ENCODE measurements at regions not wholly inside any gene's neighbourhood (a gene's known extent, or its start where the extent isn't known, plus 50 kb on each side); places are given as distances from the start of the nearest gene placed in this dataset.

DNA sequence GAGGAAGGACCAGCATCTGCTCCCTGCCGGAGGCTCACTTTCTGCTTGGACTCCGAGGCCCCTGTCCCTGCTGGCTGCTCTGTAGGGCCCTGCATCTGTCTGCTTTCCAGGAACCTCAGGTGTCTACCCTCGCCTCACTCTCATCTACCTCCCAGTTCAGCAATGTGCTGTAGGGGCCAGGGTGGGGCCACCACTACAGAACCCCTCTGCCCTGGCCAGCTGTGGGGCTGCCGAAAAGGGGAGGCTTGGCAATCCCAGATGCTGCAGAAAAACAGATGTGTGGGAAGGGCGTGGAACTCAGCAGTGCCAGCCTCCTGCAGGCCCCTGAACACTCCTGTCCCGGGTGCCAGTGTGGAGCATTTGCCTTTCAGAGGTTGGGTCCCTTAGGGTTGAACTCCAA, 80.1 kb upstream of the ZNF469 start:
- Histone ChIP-seq H3K27me3 (ENCODE audit: insufficient read depth) (no peaks in the 10 kb centered on the region), H3K79me2 (replicated peaks; ENCODE audit: insufficient read depth) (no peaks in the 10 kb centered on the region), H2AFZ (no peak overlapping the region), H3K36me3 (ENCODE audit: insufficient read depth) (no peaks in the 10 kb centered on the region), H3K4me2 (no peak overlapping the region), H3K27ac (ENCODE audit: low read depth) (no peak overlapping the region), H3K9me2 (ENCODE audit: insufficient read depth) (no peaks in the 10 kb centered on the region), H4K20me1 (replicated peaks; ENCODE audit: insufficient read depth) (no peaks in the 10 kb centered on the region), H3F3A (replicated peaks; ENCODE audit: low read depth) (no peaks in the 10 kb centered on the region), H3K4me3 (no peak overlapping the region), H3K4me1 (ENCODE audit: insufficient read depth) (no peaks in the 10 kb centered on the region)
- DNase-seq (ENCODE audit: low spot score) (no peak), ATAC-seq (no peak)
- Mint-ChIP-seq H3K4me1 (no peaks in the 10 kb centered on the region), H3K27ac (no peak overlapping the region), H3K27me3 (ENCODE audit: insufficient read depth, low read depth, poor library complexity) (peaks cover 25% of the 10 kb centered on the region), H3K4me3 (no peak overlapping the region), H3K36me3 (ENCODE audit: low read depth) (peaks cover 10% of the 10 kb centered on the region; the same call in 2 of the 3 replicates), H3K9me3 (peaks cover 30% of the 10 kb centered on the region)
- TF ChIP-seq POLR2AphosphoS5 (IDR thresholded peaks at IDR 0.05; ENCODE audit: low read depth) (no peak), STAT1 (IDR thresholded peaks at IDR 0.05; ENCODE audit: unreplicated experiment) (no peak), ZNF331 (CRISPR knock-in tag; IDR thresholded peaks at IDR 0.05; ENCODE audit: low read depth) (no peak), EZH2phosphoT487 (IDR thresholded peaks at IDR 0.05; ENCODE audit: unreplicated experiment) (no peak), CREB1 (CRISPR knock-in tag; IDR thresholded peaks at IDR 0.05; ENCODE audit: low read depth) (no peak), EZH2 (IDR thresholded peaks at IDR 0.05; ENCODE audit: low read depth, unreplicated experiment) (no peak), ZNF114 (CRISPR knock-in tag; IDR thresholded peaks at IDR 0.05) (no peak), JUNB (IDR thresholded peaks at IDR 0.05; ENCODE audit: unreplicated experiment) (no peak)
- TF ChIP-seq, protein P1, sequence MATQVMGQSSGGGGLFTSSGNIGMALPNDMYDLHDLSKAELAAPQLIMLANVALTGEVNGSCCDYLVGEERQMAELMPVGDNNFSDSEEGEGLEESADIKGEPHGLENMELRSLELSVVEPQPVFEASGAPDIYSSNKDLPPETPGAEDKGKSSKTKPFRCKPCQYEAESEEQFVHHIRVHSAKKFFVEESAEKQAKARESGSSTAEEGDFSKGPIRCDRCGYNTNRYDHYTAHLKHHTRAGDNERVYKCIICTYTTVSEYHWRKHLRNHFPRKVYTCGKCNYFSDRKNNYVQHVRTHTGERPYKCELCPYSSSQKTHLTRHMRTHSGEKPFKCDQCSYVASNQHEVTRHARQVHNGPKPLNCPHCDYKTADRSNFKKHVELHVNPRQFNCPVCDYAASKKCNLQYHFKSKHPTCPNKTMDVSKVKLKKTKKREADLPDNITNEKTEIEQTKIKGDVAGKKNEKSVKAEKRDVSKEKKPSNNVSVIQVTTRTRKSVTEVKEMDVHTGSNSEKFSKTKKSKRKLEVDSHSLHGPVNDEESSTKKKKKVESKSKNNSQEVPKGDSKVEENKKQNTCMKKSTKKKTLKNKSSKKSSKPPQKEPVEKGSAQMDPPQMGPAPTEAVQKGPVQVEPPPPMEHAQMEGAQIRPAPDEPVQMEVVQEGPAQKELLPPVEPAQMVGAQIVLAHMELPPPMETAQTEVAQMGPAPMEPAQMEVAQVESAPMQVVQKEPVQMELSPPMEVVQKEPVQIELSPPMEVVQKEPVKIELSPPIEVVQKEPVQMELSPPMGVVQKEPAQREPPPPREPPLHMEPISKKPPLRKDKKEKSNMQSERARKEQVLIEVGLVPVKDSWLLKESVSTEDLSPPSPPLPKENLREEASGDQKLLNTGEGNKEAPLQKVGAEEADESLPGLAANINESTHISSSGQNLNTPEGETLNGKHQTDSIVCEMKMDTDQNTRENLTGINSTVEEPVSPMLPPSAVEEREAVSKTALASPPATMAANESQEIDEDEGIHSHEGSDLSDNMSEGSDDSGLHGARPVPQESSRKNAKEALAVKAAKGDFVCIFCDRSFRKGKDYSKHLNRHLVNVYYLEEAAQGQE (IDR thresholded peaks at IDR 0.05; ENCODE audit: unreplicated experiment), result no peak
- TF ChIP-seq, protein P2, sequence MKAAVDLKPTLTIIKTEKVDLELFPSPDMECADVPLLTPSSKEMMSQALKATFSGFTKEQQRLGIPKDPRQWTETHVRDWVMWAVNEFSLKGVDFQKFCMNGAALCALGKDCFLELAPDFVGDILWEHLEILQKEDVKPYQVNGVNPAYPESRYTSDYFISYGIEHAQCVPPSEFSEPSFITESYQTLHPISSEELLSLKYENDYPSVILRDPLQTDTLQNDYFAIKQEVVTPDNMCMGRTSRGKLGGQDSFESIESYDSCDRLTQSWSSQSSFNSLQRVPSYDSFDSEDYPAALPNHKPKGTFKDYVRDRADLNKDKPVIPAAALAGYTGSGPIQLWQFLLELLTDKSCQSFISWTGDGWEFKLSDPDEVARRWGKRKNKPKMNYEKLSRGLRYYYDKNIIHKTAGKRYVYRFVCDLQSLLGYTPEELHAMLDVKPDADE (IDR thresholded peaks at IDR 0.05), result no peak

DNA sequence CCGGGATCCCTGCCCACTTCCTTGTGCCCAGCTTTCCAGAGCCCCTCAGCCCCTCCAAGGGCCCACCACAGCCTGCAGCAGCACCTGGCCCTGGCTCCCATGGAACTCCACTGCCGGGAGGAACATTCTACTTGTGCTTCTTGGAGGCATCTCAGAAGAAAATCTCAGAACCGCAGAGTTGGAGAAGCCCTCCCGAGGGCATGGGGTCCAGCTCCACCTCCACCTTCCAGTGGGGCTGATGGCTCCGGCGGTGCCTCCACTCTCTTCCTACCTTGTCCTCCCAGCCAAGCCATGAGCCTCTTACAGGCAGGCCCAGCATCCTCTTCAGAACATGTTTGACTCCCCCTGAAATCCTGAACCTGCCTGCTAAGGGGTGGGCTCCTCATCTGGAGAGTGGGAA, 79.4 kb upstream of the ZNF469 start:
- no peak overlapping the region for H3K4me2 ChIP-seq

More for the DNA sequence above, 79.4 kb upstream of the ZNF469 start:
- TF ChIP-seq JUNB (IDR thresholded peaks at IDR 0.05; ENCODE audit: unreplicated experiment), result no peak
- TF ChIP-seq ZNF114 (CRISPR knock-in tag; IDR thresholded peaks at IDR 0.05), result no peak
- no peak for TF ChIP-seq EZH2phosphoT487 (IDR thresholded peaks at IDR 0.05; ENCODE audit: unreplicated experiment)
- no peak for TF ChIP-seq CREB1 (CRISPR knock-in tag; IDR thresholded peaks at IDR 0.05; ENCODE audit: low read depth)
- no peak for TF ChIP-seq NANOG (IDR thresholded peaks at IDR 0.05; ENCODE audit: borderline replicate concordance)
- H3K9me2 ChIP-seq (ENCODE audit: insufficient read depth), result no peaks in the 10 kb centered on the region
- Mint-ChIP-seq H3K4me3 (no peak overlapping the region), H3K36me3 (ENCODE audit: low read depth) (peaks cover 10% of the 10 kb centered on the region; the same call in 2 of the 3 replicates), H3K27ac (no peak overlapping the region), H3K9me3 (peaks cover 37% of the 10 kb centered on the region), H3K4me1 (no peaks in the 10 kb centered on the region), H3K27me3 (ENCODE audit: insufficient read depth, low read depth, poor library complexity) (peaks cover 25% of the 10 kb centered on the region)
- H3K27me3 ChIP-seq (ENCODE audit: insufficient read depth), result no peaks in the 10 kb centered on the region
- no peak overlapping the region for H3K4me3 ChIP-seq
- no peaks in the 10 kb centered on the region for H3K79me2 ChIP-seq (replicated peaks; ENCODE audit: insufficient read depth)
- no peak overlapping the region for H3K27ac ChIP-seq (ENCODE audit: low read depth)
- no peak for DNase-seq (ENCODE audit: low spot score)
- no peaks in the 10 kb centered on the region for H4K20me1 ChIP-seq (replicated peaks; ENCODE audit: insufficient read depth)
- no peak overlapping the region for H2AFZ ChIP-seq
- no peaks in the 10 kb centered on the region for H3F3A ChIP-seq (replicated peaks; ENCODE audit: low read depth)
- no peaks in the 10 kb centered on the region for H3K4me1 ChIP-seq (ENCODE audit: insufficient read depth)
- no peak for ATAC-seq
- H3K36me3 ChIP-seq (ENCODE audit: insufficient read depth), result no peaks in the 10 kb centered on the region
